Stimulated activated CD4-positive, alpha-beta T cell treated with anti-CD3 and anti-CD28 coated beads, Interleukin-2, amount 100 ng/mL, for 4 hours (primary cell): ENCODE measurements at regions not wholly inside any gene's neighbourhood (a gene's known extent, or its start where the extent isn't known, plus 50 kb on each side); places are given as distances from the start of the nearest gene placed in this dataset.

Experiments used
- DNase-seq: peaks from one replicate; pipeline ENCODE4 v3.0.0-alpha.2; 2020; ENCODE audit warnings: low read depth

GRCh38 chr9:105828171-105828570 is 133.8 kb downstream of the TMEM38B start:
- DNase-seq: no peak

GRCh38 chr9:105828596-105829213 is 134.4 kb downstream of the TMEM38B start:
- no peak for DNase-seq

- DNase-seq: no peak
Observed at GRCh38 chr9:105830461-105830860, 136.1 kb downstream of the TMEM38B start.

GRCh38 chr9:105832096-105832710 is 137.9 kb downstream of the TMEM38B start:
- DNase-seq: no peak

GRCh38 chr9:105833271-105833975 is 139.1 kb downstream of the TMEM38B start:
- DNase-seq: no peak

GRCh38 chr9:105834404-105834803 is 140.1 kb downstream of the TMEM38B start:
- DNase-seq: no peak

GRCh38 chr9:105835721-105836120 is 141.4 kb downstream of the TMEM38B start:
- DNase-seq: no peak

- DNase-seq: no peak
Observed at GRCh38 chr9:105836936-105837660, 142.8 kb downstream of the TMEM38B start.

GRCh38 chr9:105841562-105841961 is 147.2 kb downstream of the TMEM38B start:
- DNase-seq: no peak

GRCh38 chr9:105842023-105842644 is 147.8 kb downstream of the TMEM38B start:
- no peak for DNase-seq

GRCh38 chr9:105846825-105847224 is 152.5 kb downstream of the TMEM38B start:
- no peak for DNase-seq

GRCh38 chr9:105850852-105851500 is 156.6 kb downstream of the TMEM38B start:
- DNase-seq: no peak

GRCh38 chr9:105854026-105854782 is 159.9 kb downstream of the TMEM38B start:
- DNase-seq: no peak

- DNase-seq: no peak
Observed at GRCh38 chr9:105854783-105855724, 160.7 kb downstream of the TMEM38B start.

GRCh38 chr9:105855987-105856386 is 161.6 kb downstream of the TMEM38B start:
- no peak for DNase-seq

- DNase-seq: no peak
Observed at GRCh38 chr9:105858006-105858690, 163.8 kb downstream of the TMEM38B start.

GRCh38 chr9:105858877-105859276 is 164.5 kb downstream of the TMEM38B start:
- peak; percentile 29 for DNase-seq

- DNase-seq: no peak
Observed at GRCh38 chr9:105859428-105860091, 165.2 kb downstream of the TMEM38B start.

GRCh38 chr9:105860516-105860915 is 166.2 kb downstream of the TMEM38B start:
- no peak for DNase-seq
